T1000 (cell line): ENCODE measurements at regions not wholly inside any gene's neighbourhood (a gene's known extent, or its start where the extent isn't known, plus 50 kb on each side); places are given as distances from the start of the nearest gene placed in this dataset.
"Not testable (repeated sequence)": the region's sequence is repeated elsewhere in the genome, so short reads cannot be mapped to it uniquely, and the experiment has no call there.

Experiments used
- DNase-seq: peaks from one replicate; lab custom pipeline; 2025; ENCODE audit warnings: mixed read lengths; lab: John Stamatoyannopoulos, UW

- not testable (repeated sequence) for DNase-seq
These were observed 621.9 kb upstream of the NRP1 start for GRCh38 chr10:33956322-33956721.

GRCh38 chr10:33955676-33956075 lies 621.2 kb upstream of the NRP1 start:
- DNase-seq: no peak

GRCh38 chr10:33952692-33953360 lies 618.4 kb upstream of the NRP1 start:
- DNase-seq: no peak

- no peak for DNase-seq
These were observed 615.7 kb upstream of the NRP1 start for GRCh38 chr10:33950206-33950605.

DNA sequence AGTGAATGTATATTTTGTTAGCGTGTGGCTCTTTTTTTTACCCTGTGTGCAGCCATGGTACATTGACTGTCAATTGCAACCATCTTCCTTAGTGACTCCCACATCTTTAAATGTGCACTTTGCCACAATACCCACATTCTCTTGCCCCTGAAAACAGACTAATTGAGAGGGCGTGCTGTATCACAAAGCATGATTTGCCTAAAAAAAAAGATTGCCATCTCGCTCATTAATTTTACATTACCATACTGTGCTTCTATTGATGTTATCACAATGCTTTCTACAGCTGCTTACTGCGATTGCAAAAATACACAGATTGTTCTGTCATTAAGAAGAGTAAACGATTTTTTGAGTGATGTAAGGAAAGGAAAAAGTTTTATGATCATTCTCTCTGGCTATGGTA lies 613.1 kb upstream of the NRP1 start:
- DNase-seq: no peak

DNA sequence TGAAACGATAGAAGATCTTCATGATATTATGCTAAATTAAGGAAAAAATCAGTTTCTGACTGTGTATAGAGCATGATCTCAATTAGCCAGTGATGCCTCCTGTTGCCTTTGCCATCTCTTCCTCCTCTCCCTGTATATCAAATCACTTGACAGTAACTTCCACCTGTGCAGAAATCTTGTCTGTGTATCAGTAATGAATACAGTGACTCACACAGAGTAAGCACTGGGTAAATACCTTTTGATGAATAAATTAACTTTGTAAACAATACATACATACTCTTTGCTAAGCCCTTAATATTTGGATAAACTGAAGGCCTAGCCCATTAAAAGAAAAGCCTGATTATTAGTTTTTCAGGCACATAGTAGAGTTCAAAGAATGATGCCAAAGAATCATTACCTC lies 610.6 kb upstream of the NRP1 start:
- DNase-seq: no peak

DNA sequence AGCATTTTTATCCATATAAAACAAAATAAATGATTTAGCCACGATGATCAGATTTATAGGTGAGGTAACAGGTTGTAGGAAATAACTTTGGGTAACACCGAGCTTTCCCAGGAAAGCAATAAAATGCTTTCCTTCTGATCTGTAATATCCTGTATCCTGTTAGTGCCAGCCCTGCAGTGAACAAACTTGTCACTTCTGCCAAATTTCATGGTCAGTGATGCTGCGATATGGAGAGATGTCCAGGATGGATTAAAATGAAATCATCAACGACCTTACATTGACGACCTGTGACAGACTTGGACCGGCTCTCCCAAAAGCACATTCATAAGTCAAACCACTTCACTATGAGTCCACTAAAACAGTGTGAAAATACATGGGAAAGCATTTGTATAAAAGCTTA lies 608.0 kb upstream of the NRP1 start:
- DNase-seq: no peak

- DNase-seq: no peak
These were observed 605.4 kb upstream of the NRP1 start for GRCh38 chr10:33939892-33940291.

DNA sequence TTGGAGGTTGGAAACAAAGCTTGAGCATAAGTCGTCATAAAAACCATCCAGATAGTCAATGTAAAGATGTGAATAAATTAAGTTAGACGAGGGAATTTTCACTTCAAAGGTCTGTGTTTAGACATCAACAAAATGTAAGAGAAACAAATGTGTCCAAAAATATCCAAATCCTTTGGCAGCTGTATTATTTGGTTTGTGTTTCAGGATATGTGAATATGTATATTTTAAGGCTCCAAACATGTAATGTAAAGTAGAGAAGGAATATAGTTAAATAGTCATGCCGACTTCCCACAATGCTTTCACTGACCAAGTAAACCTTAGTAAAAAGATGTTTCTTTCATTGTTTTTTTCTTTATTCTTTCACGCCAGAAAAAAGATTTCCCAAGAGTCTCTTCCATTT lies 604.9 kb upstream of the NRP1 start:
- DNase-seq: no peak

DNA sequence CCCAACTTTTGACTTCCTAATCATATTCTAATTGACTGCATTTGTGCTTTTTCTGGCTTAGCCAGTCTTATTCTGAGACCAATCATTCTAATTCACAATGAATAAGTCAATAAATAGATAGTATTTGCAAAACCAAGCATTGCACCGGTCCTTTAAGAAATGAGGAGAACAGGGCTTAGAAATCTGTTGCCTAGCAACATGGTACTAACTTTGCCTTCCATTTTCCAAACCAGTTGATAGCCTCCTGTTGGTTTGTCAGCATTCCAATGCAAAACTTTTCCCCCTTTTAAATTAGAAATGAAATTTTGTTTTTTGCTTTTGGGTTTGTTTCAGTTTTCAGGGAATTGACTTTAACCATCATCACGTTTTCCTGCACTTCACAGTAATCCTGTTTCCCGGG lies 603.5 kb upstream of the NRP1 start:
- no peak for DNase-seq

- no peak for DNase-seq
These were observed 602.7 kb upstream of the NRP1 start for GRCh38 chr10:33937036-33937730.

- no peak for DNase-seq
These were observed 600.9 kb upstream of the NRP1 start for GRCh38 chr10:33935350-33935749.

GRCh38 chr10:33930079-33930478 lies 595.6 kb upstream of the NRP1 start:
- DNase-seq: no peak

DNA sequence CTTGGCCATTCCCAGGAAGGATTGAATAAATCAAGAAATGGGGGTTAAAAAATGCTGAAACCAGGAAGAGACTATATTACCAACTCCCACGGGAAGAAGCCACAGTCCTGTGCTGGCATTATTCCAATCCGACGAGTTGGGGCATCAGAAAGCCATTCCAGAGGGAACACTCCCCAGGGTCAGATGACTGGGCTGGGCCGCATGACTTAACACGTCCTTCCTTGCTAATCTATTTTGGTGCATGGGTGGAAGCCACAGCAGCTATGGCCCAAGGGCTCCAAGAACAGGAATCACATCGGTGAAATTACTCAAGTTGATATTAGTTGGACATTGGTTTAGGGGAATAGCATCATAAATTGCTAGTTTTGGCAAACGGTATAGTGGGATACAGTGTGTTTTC lies 592.9 kb upstream of the NRP1 start:
- DNase-seq: no peak

- DNase-seq: no peak
These were observed 587.6 kb upstream of the NRP1 start for GRCh38 chr10:33921970-33922605.

- no peak for DNase-seq
These were observed 585.9 kb upstream of the NRP1 start for GRCh38 chr10:33920351-33920750.

DNA sequence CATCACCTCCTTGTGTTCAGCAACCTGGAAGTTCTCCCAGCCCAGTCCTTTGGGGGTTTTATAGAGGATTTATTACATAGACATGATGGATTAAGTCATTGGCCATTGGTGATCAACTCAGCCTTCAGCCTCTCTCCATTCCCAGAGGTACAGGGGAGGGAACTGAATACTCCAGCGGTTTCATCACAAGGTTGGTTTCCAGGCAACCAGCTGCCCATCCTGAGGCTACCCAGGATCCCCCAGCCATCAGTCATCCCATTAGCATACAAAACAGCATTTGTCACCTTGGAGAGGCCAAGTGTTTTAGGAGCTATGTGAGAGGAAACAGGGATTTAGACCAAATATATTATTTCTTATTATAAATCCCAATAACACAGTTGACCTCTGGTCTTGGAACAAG lies 584.8 kb upstream of the NRP1 start:
- DNase-seq: no peak

GRCh38 chr10:33917069-33917780 lies 582.8 kb upstream of the NRP1 start:
- no peak for DNase-seq

DNA sequence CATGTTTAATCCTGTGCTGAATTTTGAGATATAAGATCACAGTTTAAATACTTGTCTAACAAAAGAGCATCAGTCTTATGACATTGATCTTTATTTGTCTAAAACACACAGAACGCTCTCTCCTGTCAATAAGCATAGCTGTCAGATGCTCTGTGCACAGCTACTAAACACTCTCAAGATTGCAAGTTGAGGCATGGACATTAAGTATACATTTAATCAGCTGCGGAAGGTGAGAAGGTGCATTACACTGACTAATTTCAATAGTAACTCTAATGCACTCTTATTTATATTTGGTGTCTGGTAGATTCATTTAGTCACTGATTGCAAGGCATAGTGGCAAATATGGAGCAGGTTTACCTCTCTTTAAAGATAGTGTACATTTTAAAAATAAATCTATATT lies 580.3 kb upstream of the NRP1 start:
- no peak for DNase-seq

DNA sequence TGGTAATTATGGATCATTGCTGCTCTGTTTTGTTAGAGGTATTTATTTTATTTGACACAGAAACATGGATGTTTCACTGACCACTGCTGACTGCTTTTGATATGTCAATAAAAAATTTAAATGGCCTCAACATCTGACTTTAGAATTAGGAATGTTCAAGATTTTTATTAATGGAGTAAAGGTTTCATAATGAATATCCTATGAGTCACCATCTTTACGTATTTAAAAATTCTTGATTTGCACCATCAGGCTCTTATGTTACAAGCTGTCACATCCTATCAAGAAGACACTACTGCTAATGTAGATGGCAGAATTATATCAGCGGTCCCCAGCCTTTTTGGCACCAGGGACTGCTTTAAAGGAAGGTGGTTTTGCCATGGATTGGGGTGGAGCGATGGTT lies 578.7 kb upstream of the NRP1 start:
- no peak for DNase-seq

- not testable (repeated sequence) for DNase-seq
These were observed 575.0 kb upstream of the NRP1 start for GRCh38 chr10:33909476-33909875.

GRCh38 chr10:33901166-33901565 lies 566.7 kb upstream of the NRP1 start:
- peak; percentile 94 for DNase-seq

- DNase-seq: no peak
These were observed 566.1 kb upstream of the NRP1 start for GRCh38 chr10:33900596-33900995.
